Keratinocyte (primary cell): ENCODE measurements at regions not wholly inside any gene's neighbourhood (a gene's known extent, or its start where the extent isn't known, plus 50 kb on each side); places are given as distances from the start of the nearest gene placed in this dataset.

Experiments
- EZH2 ChIP-seq: IDR thresholded peaks from one replicate; pipeline ENCODE4 v1.6.1; 2012; ENCODE audit warnings: inconsistent platforms, mild to moderate bottlenecking, low read length, moderate library complexity
- TF ChIP-seq, protein P1 (sequence below), 3 experiments: IDR thresholded peaks in 1 of 3; conservative IDR thresholded peaks in 1 of 3; optimal IDR thresholded peaks in 1 of 3; 2 replicates in 2 of 3; 3 replicates in 1 of 3; pipeline versions ENCODE3 to v1.5.1; 2011; ENCODE audit warnings: low read length in 3 of 3, mild to moderate bottlenecking in 3 of 3, moderate library complexity in 2 of 3, control low read depth in 1 of 3, inconsistent platforms in 1 of 3; ENCODE audit not compliant: insufficient read depth in 2 of 3; ENCODE audit errors: extremely low read depth in 1 of 3

DNA sequence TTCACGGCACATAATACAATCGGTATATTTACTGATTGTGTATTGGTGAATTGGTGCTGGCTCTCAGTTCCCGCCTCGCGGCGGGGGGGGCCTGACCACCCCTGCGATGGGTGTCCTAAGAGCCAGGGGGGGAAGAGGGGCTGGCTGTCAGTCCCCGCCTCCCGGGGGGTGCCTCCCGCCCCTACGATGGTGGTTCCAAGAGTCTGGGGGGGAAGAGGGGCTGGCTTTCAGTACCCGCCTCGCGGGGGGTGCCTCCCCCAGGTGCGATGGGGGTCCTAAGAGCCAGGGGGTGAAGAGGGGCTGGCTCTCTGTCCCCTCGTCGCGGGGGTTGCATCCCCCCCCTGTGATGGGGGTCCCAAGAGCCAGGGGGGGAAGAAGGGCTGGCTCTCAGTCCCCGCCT, 2321.8 kb upstream of the PCDH20 start:
- TF ChIP-seq, protein P1, sequence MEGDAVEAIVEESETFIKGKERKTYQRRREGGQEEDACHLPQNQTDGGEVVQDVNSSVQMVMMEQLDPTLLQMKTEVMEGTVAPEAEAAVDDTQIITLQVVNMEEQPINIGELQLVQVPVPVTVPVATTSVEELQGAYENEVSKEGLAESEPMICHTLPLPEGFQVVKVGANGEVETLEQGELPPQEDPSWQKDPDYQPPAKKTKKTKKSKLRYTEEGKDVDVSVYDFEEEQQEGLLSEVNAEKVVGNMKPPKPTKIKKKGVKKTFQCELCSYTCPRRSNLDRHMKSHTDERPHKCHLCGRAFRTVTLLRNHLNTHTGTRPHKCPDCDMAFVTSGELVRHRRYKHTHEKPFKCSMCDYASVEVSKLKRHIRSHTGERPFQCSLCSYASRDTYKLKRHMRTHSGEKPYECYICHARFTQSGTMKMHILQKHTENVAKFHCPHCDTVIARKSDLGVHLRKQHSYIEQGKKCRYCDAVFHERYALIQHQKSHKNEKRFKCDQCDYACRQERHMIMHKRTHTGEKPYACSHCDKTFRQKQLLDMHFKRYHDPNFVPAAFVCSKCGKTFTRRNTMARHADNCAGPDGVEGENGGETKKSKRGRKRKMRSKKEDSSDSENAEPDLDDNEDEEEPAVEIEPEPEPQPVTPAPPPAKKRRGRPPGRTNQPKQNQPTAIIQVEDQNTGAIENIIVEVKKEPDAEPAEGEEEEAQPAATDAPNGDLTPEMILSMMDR (optimal IDR thresholded peaks at IDR 0.05 in 1 of 3, IDR thresholded peaks at IDR 0.05 in 1 of 3, conservative IDR thresholded peaks at IDR 0.05 in 1 of 3; ENCODE audit: extremely low read depth in 1 of 3, insufficient read depth in 2 of 3, low read length in 3 of 3): no peak
- TF ChIP-seq EZH2: no peak
